Choroid plexus epithelial cell (primary cell): ENCODE measurements at regions not wholly inside any gene's neighbourhood (a gene's known extent, or its start where the extent isn't known, plus 50 kb on each side); places are given as distances from the start of the nearest gene placed in this dataset.

ENCODE experiments used
- DNase-seq: peaks from one replicate; pipeline ENCODE4 v3.0.0-alpha.2; 2010; ENCODE audit warnings: low read depth
- H3K4me3 ChIP-seq: 2 replicates; pipeline ENCODE4 v1.5.1; 2011; ENCODE audit warnings: low read depth, mild to moderate bottlenecking, control low read depth, low read length, moderate library complexity
- CTCF ChIP-seq: conservative IDR thresholded peaks from 2 replicates; pipeline ENCODE4 v1.5.1; 2011; ENCODE audit warnings: low read depth, mild to moderate bottlenecking, control low read depth, inconsistent platforms, low read length, moderate library complexity

- no peak overlapping the region for H3K4me3 ChIP-seq
- no peak for TF ChIP-seq CTCF
- DNase-seq, result no peak
Observed at GRCh38 chr20:40173872-40174271, 515.2 kb downstream of the MAFB start.

- no peak for DNase-seq
- H3K4me3 ChIP-seq, result no peak overlapping the region
- no peak for TF ChIP-seq CTCF
Observed at GRCh38 chr20:40168981-40169620, 519.9 kb downstream of the MAFB start.

- no peak for DNase-seq
- TF ChIP-seq CTCF, result no peak
- H3K4me3 ChIP-seq, result no peak overlapping the region
Observed at GRCh38 chr20:40161391-40161790, 527.6 kb downstream of the MAFB start.

- peak; percentile 92 for TF ChIP-seq CTCF
- peak; percentile 82 for DNase-seq
Observed at GRCh38 chr20:40160097-40160550, 528.9 kb downstream of the MAFB start.

GRCh38 chr20:40159276-40159675 is 529.8 kb downstream of the MAFB start:
- no peak for DNase-seq
- H3K4me3 ChIP-seq, result no peak overlapping the region
- no peak for TF ChIP-seq CTCF

More at GRCh38 chr20:40160097-40160550, 528.9 kb downstream of the MAFB start:
- H3K4me3 ChIP-seq, result no peak overlapping the region

GRCh38 chr20:40156600-40157317 is 532.3 kb downstream of the MAFB start:
- no peak overlapping the region for H3K4me3 ChIP-seq
- no peak for TF ChIP-seq CTCF
- DNase-seq, result no peak
